CD4-positive, alpha-beta T cell treated with Interleukin-4 for 1 hour (primary cell): ENCODE measurements at regions not wholly inside any gene's neighbourhood (a gene's known extent, or its start where the extent isn't known, plus 50 kb on each side); places are given as distances from the start of the nearest gene placed in this dataset.
"Not testable (repeated sequence)": the region's sequence is repeated elsewhere in the genome, so short reads cannot be mapped to it uniquely, and the experiment has no call there.

Source experiments
- DNase-seq, 2 donors: peaks; one replicate each; pipeline ENCODE4 v3.0.0-alpha.2; 2020 to 2022

- no peak for DNase-seq
Observed at GRCh38 chr10:9833942-9834341, 1183.7 kb upstream of the CELF2 start.

- no peak for DNase-seq
Observed at GRCh38 chr10:9834434-9834833, 1183.2 kb upstream of the CELF2 start.

- DNase-seq, result no peak
Observed at GRCh38 chr10:9845075-9845474, 1172.6 kb upstream of the CELF2 start.

GRCh38 chr10:9848278-9848677 is 1169.4 kb upstream of the CELF2 start:
- no peak for DNase-seq

- DNase-seq, result no peak
Observed at GRCh38 chr10:9848981-9849380, 1168.7 kb upstream of the CELF2 start.

- DNase-seq, result no peak
Observed at GRCh38 chr10:9850415-9850814, 1167.3 kb upstream of the CELF2 start.

- no peak for DNase-seq
Observed at GRCh38 chr10:9851808-9852207, 1165.9 kb upstream of the CELF2 start.

GRCh38 chr10:9853405-9854355 is 1164.0 kb upstream of the CELF2 start:
- no peak for DNase-seq

GRCh38 chr10:9855451-9855850 is 1162.2 kb upstream of the CELF2 start:
- DNase-seq, result not testable (repeated sequence)

GRCh38 chr10:9858816-9859215 is 1158.9 kb upstream of the CELF2 start:
- no peak for DNase-seq

GRCh38 chr10:9860045-9860444 is 1157.6 kb upstream of the CELF2 start:
- no peak for DNase-seq

GRCh38 chr10:9863559-9864121 is 1154.0 kb upstream of the CELF2 start:
- DNase-seq, result no peak

- DNase-seq, result no peak
Observed at GRCh38 chr10:9868499-9868898, 1149.2 kb upstream of the CELF2 start.

GRCh38 chr10:9869205-9869604 is 1148.5 kb upstream of the CELF2 start:
- no peak for DNase-seq

GRCh38 chr10:9869606-9870176 is 1148.0 kb upstream of the CELF2 start:
- DNase-seq, result no peak

GRCh38 chr10:9875353-9875752 is 1142.3 kb upstream of the CELF2 start:
- no peak for DNase-seq

- no peak for DNase-seq
Observed at GRCh38 chr10:9877978-9878377, 1139.7 kb upstream of the CELF2 start.

- DNase-seq, result no peak
Observed at GRCh38 chr10:9878383-9878782, 1139.3 kb upstream of the CELF2 start.

- DNase-seq, result no peak
Observed at GRCh38 chr10:9885761-9886160, 1131.9 kb upstream of the CELF2 start.

- DNase-seq, result no peak
Observed at GRCh38 chr10:9886772-9887171, 1130.9 kb upstream of the CELF2 start.

- no peak for DNase-seq
Observed at GRCh38 chr10:9895453-9895852, 1122.2 kb upstream of the CELF2 start.

- DNase-seq, result no peak
Observed at GRCh38 chr10:9895981-9896380, 1121.7 kb upstream of the CELF2 start.

GRCh38 chr10:9898633-9899395 is 1118.9 kb upstream of the CELF2 start:
- no peak for DNase-seq
